DMS153 treated with DMSO at 0.1 percent for 48 hours (cell line): ENCODE measurements at regions not wholly inside any gene's neighbourhood (a gene's known extent, or its start where the extent isn't known, plus 50 kb on each side); places are given as distances from the start of the nearest gene placed in this dataset.

Experiments used
- DNase-seq: peaks from one replicate; lab custom pipeline; 2025; ENCODE audit not compliant: unreplicated experiment; lab: John Stamatoyannopoulos, UW

GRCh38 chr10:88107296-88108097 is 244.1 kb downstream of the PTEN start:
- DNase-seq = no peak

GRCh38 chr10:88108115-88108610 is 244.7 kb downstream of the PTEN start:
- no peak for DNase-seq

GRCh38 chr10:88110355-88110754 is 246.9 kb downstream of the PTEN start:
- DNase-seq = no peak

- DNase-seq = no peak
Observed at GRCh38 chr10:88110822-88111221, 247.4 kb downstream of the PTEN start.

GRCh38 chr10:88111294-88111693 is 247.9 kb downstream of the PTEN start:
- no peak for DNase-seq

GRCh38 chr10:88113232-88113631 is 249.8 kb downstream of the PTEN start:
- DNase-seq = no peak

GRCh38 chr10:88113657-88114272 is 250.3 kb downstream of the PTEN start:
- no peak for DNase-seq

- DNase-seq = peak; percentile 63
Observed at GRCh38 chr10:88114368-88114767, 250.9 kb downstream of the PTEN start.

GRCh38 chr10:88115407-88115806 is 252.0 kb downstream of the PTEN start:
- DNase-seq = no peak

- no peak for DNase-seq
Observed at GRCh38 chr10:88115968-88116367, 252.5 kb downstream of the PTEN start.

- DNase-seq = no peak
Observed at GRCh38 chr10:88116481-88116880, 253.1 kb downstream of the PTEN start.

GRCh38 chr10:88116971-88117626 is 253.7 kb downstream of the PTEN start:
- DNase-seq = no peak

- no peak for DNase-seq
Observed at GRCh38 chr10:88117869-88118632, 254.6 kb downstream of the PTEN start.

- DNase-seq = no peak
Observed at GRCh38 chr10:88118729-88119128, 255.3 kb downstream of the PTEN start.

- DNase-seq = no peak
Observed at GRCh38 chr10:88119160-88119559, 255.7 kb downstream of the PTEN start.

GRCh38 chr10:88120075-88120474 is 256.6 kb downstream of the PTEN start:
- DNase-seq = no peak

- no peak for DNase-seq
Observed at GRCh38 chr10:88120599-88121333, 257.3 kb downstream of the PTEN start.

GRCh38 chr10:88121361-88121760 is 257.9 kb downstream of the PTEN start:
- no peak for DNase-seq

- no peak for DNase-seq
Observed at GRCh38 chr10:88122145-88122544, 258.7 kb downstream of the PTEN start.

GRCh38 chr10:88122576-88122975 is 259.2 kb downstream of the PTEN start:
- DNase-seq = no peak

GRCh38 chr10:88125766-88126165 is 262.3 kb downstream of the PTEN start:
- no peak for DNase-seq
